ENCODE measurements at regions not wholly inside any gene's neighbourhood (a gene's known extent, or its start where the extent isn't known, plus 50 kb on each side); places are given as distances from the start of the nearest gene placed in this dataset.

DNA sequence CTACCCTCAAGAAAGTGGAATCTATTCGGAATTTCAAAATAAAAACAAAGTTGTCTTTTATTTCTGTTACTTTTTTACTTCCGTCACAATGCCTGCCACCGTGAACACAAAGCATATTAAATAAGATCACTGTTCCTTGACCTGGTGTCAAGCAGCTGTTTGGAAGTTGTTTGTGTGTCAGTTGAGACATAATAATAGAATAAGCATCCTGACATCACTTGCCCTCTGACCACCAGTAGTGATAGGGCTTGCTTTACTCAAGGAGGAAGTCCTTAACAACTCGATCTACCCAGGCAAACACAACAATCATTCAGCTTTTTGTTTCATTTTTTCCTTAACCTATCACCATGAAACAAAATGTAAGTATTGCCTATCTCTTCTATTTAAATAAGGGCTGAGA is 454.4 kb upstream of the RASGRP1 start:
- no peak for TF ChIP-seq EZH2 (IDR thresholded peaks at IDR 0.05; ENCODE audit: borderline replicate concordance, low read length)
- TF ChIP-seq, protein P1, sequence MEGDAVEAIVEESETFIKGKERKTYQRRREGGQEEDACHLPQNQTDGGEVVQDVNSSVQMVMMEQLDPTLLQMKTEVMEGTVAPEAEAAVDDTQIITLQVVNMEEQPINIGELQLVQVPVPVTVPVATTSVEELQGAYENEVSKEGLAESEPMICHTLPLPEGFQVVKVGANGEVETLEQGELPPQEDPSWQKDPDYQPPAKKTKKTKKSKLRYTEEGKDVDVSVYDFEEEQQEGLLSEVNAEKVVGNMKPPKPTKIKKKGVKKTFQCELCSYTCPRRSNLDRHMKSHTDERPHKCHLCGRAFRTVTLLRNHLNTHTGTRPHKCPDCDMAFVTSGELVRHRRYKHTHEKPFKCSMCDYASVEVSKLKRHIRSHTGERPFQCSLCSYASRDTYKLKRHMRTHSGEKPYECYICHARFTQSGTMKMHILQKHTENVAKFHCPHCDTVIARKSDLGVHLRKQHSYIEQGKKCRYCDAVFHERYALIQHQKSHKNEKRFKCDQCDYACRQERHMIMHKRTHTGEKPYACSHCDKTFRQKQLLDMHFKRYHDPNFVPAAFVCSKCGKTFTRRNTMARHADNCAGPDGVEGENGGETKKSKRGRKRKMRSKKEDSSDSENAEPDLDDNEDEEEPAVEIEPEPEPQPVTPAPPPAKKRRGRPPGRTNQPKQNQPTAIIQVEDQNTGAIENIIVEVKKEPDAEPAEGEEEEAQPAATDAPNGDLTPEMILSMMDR (IDR thresholded peaks at IDR 0.05; ENCODE audit: low read length), result no peak
